ENCODE measurements at regions not wholly inside any gene's neighbourhood (a gene's known extent, or its start where the extent isn't known, plus 50 kb on each side); places are given as distances from the start of the nearest gene placed in this dataset.

GRCh38 chr1:242613266-242613815 is 88.8 kb upstream of the PLD5 start:
- Histone ChIP-seq H2AFZ (ENCODE audit: low read length) (no peak overlapping the region), H3K4me3 (replicated peaks in 1 of 3; ENCODE audit: insufficient read depth in 1 of 3, low read depth in 2 of 3, low read length in 3 of 3) (no peak overlapping the region), H3K9me3 (ENCODE audit: low read length) (no peaks in the 10 kb centered on the region), H3K27me3 (ENCODE audit: control insufficient read depth in 1 of 2, insufficient read depth in 2 of 2, low read length in 2 of 2) (no peaks in the 10 kb centered on the region), H3K36me3 (replicated peaks in 1 of 2; ENCODE audit: control insufficient read depth in 1 of 2, insufficient read depth in 2 of 2, low read length in 2 of 2) (no peaks in the 10 kb centered on the region), H3K4me1 (ENCODE audit: insufficient read depth, low read length) (no peaks in the 10 kb centered on the region), H3K9ac (ENCODE audit: insufficient read depth, low read depth, low read length) (no peak overlapping the region), H3K79me2 (ENCODE audit: insufficient read depth, low read length) (no peaks in the 10 kb centered on the region), H3K4me2 (ENCODE audit: low read depth, low read length) (no peak overlapping the region), H4K20me1 (ENCODE audit: insufficient read depth, low read length) (no peaks in the 10 kb centered on the region), H3K27ac (ENCODE audit: extremely low read length, insufficient read depth, low read length) (no peak overlapping the region)
- TF ChIP-seq ZNF691 (CRISPR knock-in tag; IDR thresholded peaks at IDR 0.05; ENCODE audit: borderline replicate concordance, low read depth) (no peak), XRCC5 (optimal IDR thresholded peaks at IDR 0.05; ENCODE audit: low read length) (no peak), IKZF5 (CRISPR knock-in tag; IDR thresholded peaks at IDR 0.05) (no peak), KMT2B (CRISPR knock-in tag; IDR thresholded peaks at IDR 0.05) (no peak)
- no peak for FAIRE-seq
- ChIA-PET POLR2A (no interaction called here), CTCF (ENCODE audit: low intra/inter-chr PET ratio, low total read pairs) (no interaction called here)
- ATAC-seq = no peak
- DNase-seq (ENCODE audit: low spot score) = no peak
- in situ Hi-C loops (cut with HindIII; ENCODE audit: extremely low pct_ligation_motif_present, low pct_unique_long_range_greater_than_20kb) = no loop called here
- no TSS peak for BruUV-seq (replicated peaks)
- intact Hi-C loops (cut with micrococcal nuclease; ENCODE audit: unreplicated experiment) = no loop called here

- in situ Hi-C loops (cut with HindIII; ENCODE audit: extremely low pct_ligation_motif_present, low pct_unique_long_range_greater_than_20kb) (no loop called here), intact Hi-C loops (cut with micrococcal nuclease; ENCODE audit: unreplicated experiment) (no loop called here)
- H3K36me3 ChIP-seq (replicated peaks in 1 of 2; ENCODE audit: control insufficient read depth in 1 of 2, insufficient read depth in 2 of 2, low read length in 2 of 2) = no peaks in the 10 kb centered on the region
- no peak overlapping the region for H2AFZ ChIP-seq (ENCODE audit: low read length)
- no peak overlapping the region for H3K4me3 ChIP-seq (replicated peaks in 1 of 3; ENCODE audit: insufficient read depth in 1 of 3, low read depth in 2 of 3, low read length in 3 of 3)
- H3K9ac ChIP-seq (ENCODE audit: insufficient read depth, low read depth, low read length) = no peak overlapping the region
- no peak overlapping the region for H3K27ac ChIP-seq (ENCODE audit: extremely low read length, insufficient read depth, low read length)
- DNase-seq (ENCODE audit: low spot score) (no peak), ATAC-seq (no peak), FAIRE-seq (no peak)
- no peaks in the 10 kb centered on the region for H3K79me2 ChIP-seq (ENCODE audit: insufficient read depth, low read length)
- 2% methylated on average over 3 of the region's 3 CpGs for WGBS (ENCODE audit: low lambda C conversion rate)
- H3K4me1 ChIP-seq (ENCODE audit: insufficient read depth, low read length) = no peaks in the 10 kb centered on the region
- no TSS peak for BruUV-seq (replicated peaks)
- H3K4me2 ChIP-seq (ENCODE audit: low read depth, low read length) = no peak overlapping the region
- no peaks in the 10 kb centered on the region for H3K27me3 ChIP-seq (ENCODE audit: control insufficient read depth in 1 of 2, insufficient read depth in 2 of 2, low read length in 2 of 2)
- no peaks in the 10 kb centered on the region for H3K9me3 ChIP-seq (ENCODE audit: low read length)
- no peaks in the 10 kb centered on the region for H4K20me1 ChIP-seq (ENCODE audit: insufficient read depth, low read length)
- ChIA-PET CTCF (ENCODE audit: low intra/inter-chr PET ratio, low total read pairs) (no interaction called here), POLR2A (no interaction called here)
- TF ChIP-seq SALL1 (CRISPR knock-in tag; IDR thresholded peaks at IDR 0.05) = no peak
- TF ChIP-seq ZNF770 (CRISPR knock-in tag; IDR thresholded peaks at IDR 0.05) = no peak
- TF ChIP-seq FUBP1 (CRISPR knock-in tag; IDR thresholded peaks at IDR 0.05; ENCODE audit: borderline replicate concordance) = no peak
- no peak for TF ChIP-seq ZNF7 (CRISPR knock-in tag; IDR thresholded peaks at IDR 0.05)
- TF ChIP-seq STAG1 (CRISPR knock-in tag; IDR thresholded peaks at IDR 0.05) = no peak
- TF ChIP-seq ETV5 (CRISPR knock-in tag; IDR thresholded peaks at IDR 0.05; ENCODE audit: borderline replicate concordance) = no peak
- TF ChIP-seq DDIT3 (CRISPR knock-in tag; IDR thresholded peaks at IDR 0.05) = no peak
- no peak for TF ChIP-seq KDM6A (CRISPR knock-in tag; IDR thresholded peaks at IDR 0.05; ENCODE audit: low read depth)
These were observed 85.7 kb upstream of the PLD5 start for GRCh38 chr1:242610209-242610608.
